ENCODE measurements at regions not wholly inside any gene's neighbourhood (a gene's known extent, or its start where the extent isn't known, plus 50 kb on each side); places are given as distances from the start of the nearest gene placed in this dataset.

DNA sequence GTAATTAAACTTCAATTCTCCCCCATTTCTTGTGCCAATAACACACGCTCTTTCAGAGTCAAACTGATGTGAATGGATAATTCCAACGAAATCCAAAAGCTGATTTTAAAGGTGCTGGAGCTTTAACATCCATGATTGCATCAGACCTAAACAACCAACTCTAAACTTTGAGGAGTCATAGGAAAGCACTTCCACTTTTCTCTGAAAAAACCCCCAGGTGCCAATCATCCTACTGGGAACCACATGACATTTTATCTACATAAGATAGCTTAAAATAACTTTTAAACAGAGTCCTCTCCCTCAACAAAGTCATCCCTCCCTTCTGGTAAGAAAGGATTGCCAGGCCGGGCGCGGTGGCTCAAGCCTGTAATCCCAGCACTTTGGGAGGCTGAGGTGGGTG is 167.7 kb upstream of the PDE10A start:
- Histone ChIP-seq H3K27me3 (replicated peaks in 1 of 4; ENCODE audit: control extremely low read depth in 1 of 4, control insufficient read depth in 3 of 4, insufficient read depth in 4 of 4, low read length in 3 of 4) (peaks cover 0 to 6% (median 1%) of the 10 kb centered on the region in 4 experiments), H3K27ac (ENCODE audit: low read length in 2 of 2) (no peak overlapping the region), H3K79me2 (ENCODE audit: control insufficient read depth, insufficient read depth, low read length) (no peaks in the 10 kb centered on the region), H3K4me1 (ENCODE audit: control insufficient read depth in 2 of 2, insufficient read depth in 2 of 2, low read length in 2 of 2) (no peaks in the 10 kb centered on the region), H3K4me2 (replicated peaks; ENCODE audit: low read depth, low read length, poor library complexity, severe bottlenecking) (no peak overlapping the region), H3K36me3 (replicated peaks in 1 of 2; ENCODE audit: control extremely low read depth in 1 of 2, control insufficient read depth in 1 of 2, extremely low read depth in 1 of 2, insufficient read depth in 2 of 2, low read length in 1 of 2) (no peaks in the 10 kb centered on the region), H3K9ac (ENCODE audit: low read length) (no peak overlapping the region), H2AFZ (ENCODE audit: insufficient read depth, low read depth, low read length, poor library complexity, severe bottlenecking) (no peak overlapping the region), H3K4me3 (ENCODE audit: control extremely low read depth in 1 of 5, extremely low read depth in 1 of 5, insufficient read depth in 1 of 5, low read depth in 2 of 5, low read length in 4 of 5) (no peak overlapping the region), H4K20me1 (ENCODE audit: control insufficient read depth, insufficient read depth, low read length, poor library complexity, severe bottlenecking) (no peaks in the 10 kb centered on the region), H3K9me3 (ENCODE audit: control extremely low read depth in 1 of 3, control insufficient read depth in 2 of 3, insufficient read depth in 1 of 3, low read length in 2 of 3) (peaks cover 0 to 13% (median 0%) of the 10 kb centered on the region in 3 donors)
- H3K27ac Mint-ChIP-seq: no peak overlapping the region
- no peaks in the 10 kb centered on the region for H3K9me3 Mint-ChIP-seq (ENCODE audit: insufficient read depth)
- no peaks in the 10 kb centered on the region for H3K4me1 Mint-ChIP-seq
- ATAC-seq (ENCODE audit: low read depth) (no peak), DNase-seq (no peak)
- peaks cover 29% of the 10 kb centered on the region for H3K27me3 Mint-ChIP-seq
- no peak overlapping the region for H3K4me3 Mint-ChIP-seq
- ChIA-PET CTCF (no interaction called here), POLR2A (no interaction called here)
- 100% methylated on average over 1 of the region's 5 CpGs for WGBS (ENCODE audit: insufficient coverage)
- intact Hi-C loops (cut with micrococcal nuclease): no loop called here
- no peak for TF ChIP-seq CTCF (IDR thresholded peaks at IDR 0.05)
- TF ChIP-seq EZH2 (IDR thresholded peaks at IDR 0.05; ENCODE audit: borderline replicate concordance, insufficient read depth, low read depth, low read length, poor library complexity, severe bottlenecking): no peak

- Histone ChIP-seq H3K4me1 (ENCODE audit: control insufficient read depth in 2 of 2, insufficient read depth in 2 of 2, low read length in 2 of 2) (no peaks in the 10 kb centered on the region), H4K20me1 (ENCODE audit: control insufficient read depth, insufficient read depth, low read length, poor library complexity, severe bottlenecking) (no peaks in the 10 kb centered on the region), H3K4me3 (ENCODE audit: control extremely low read depth in 1 of 5, extremely low read depth in 1 of 5, insufficient read depth in 1 of 5, low read depth in 2 of 5, low read length in 4 of 5) (no peak overlapping the region), H3K27ac (ENCODE audit: low read length in 2 of 2) (no peak overlapping the region), H3K27me3 (replicated peaks in 1 of 4; ENCODE audit: control extremely low read depth in 1 of 4, control insufficient read depth in 3 of 4, insufficient read depth in 4 of 4, low read length in 3 of 4) (peaks cover 0 to 6% (median 1%) of the 10 kb centered on the region in 4 experiments), H3K9me3 (ENCODE audit: control extremely low read depth in 1 of 3, control insufficient read depth in 2 of 3, insufficient read depth in 1 of 3, low read length in 2 of 3) (peaks cover 0 to 8% (median 0%) of the 10 kb centered on the region in 3 donors), H3K36me3 (replicated peaks in 1 of 2; ENCODE audit: control extremely low read depth in 1 of 2, control insufficient read depth in 1 of 2, extremely low read depth in 1 of 2, insufficient read depth in 2 of 2, low read length in 1 of 2) (no peaks in the 10 kb centered on the region), H3K79me2 (ENCODE audit: control insufficient read depth, insufficient read depth, low read length) (no peaks in the 10 kb centered on the region), H3K9ac (ENCODE audit: low read length) (no peak overlapping the region), H3K4me2 (replicated peaks; ENCODE audit: low read depth, low read length, poor library complexity, severe bottlenecking) (no peak overlapping the region), H2AFZ (ENCODE audit: insufficient read depth, low read depth, low read length, poor library complexity, severe bottlenecking) (no peak overlapping the region)
- POLR2A ChIA-PET: no interaction called here
- Mint-ChIP-seq H3K4me1 (no peaks in the 10 kb centered on the region), H3K27ac (no peak overlapping the region), H3K4me3 (no peak overlapping the region), H3K9me3 (ENCODE audit: insufficient read depth) (no peaks in the 10 kb centered on the region), H3K27me3 (peaks cover 24% of the 10 kb centered on the region)
- 87% methylated on average over 5 of the region's 6 CpGs for WGBS (ENCODE audit: insufficient coverage)
- ATAC-seq (ENCODE audit: low read depth) (no peak), DNase-seq (no peak)
- CTCF ChIA-PET: no interaction called here
- intact Hi-C loops (cut with micrococcal nuclease): no loop called here
- TF ChIP-seq CTCF (IDR thresholded peaks at IDR 0.05) (no peak), EZH2 (IDR thresholded peaks at IDR 0.05; ENCODE audit: borderline replicate concordance, insufficient read depth, low read depth, low read length, poor library complexity, severe bottlenecking) (no peak)
These were observed 166.3 kb upstream of the PDE10A start for GRCh38 chr6:165829376-165829775.

Measured in B cell (primary cell).